Ovary (tissue), 3 donors: ENCODE measurements at regions not wholly inside any gene's neighbourhood (a gene's known extent, or its start where the extent isn't known, plus 50 kb on each side); places are given as distances from the start of the nearest gene placed in this dataset.

Experiments used
- POLR2A ChIP-seq: fragments of 450-650 bp; IDR thresholded peaks from one replicate; pipeline ENCODE4 v1.6.1; 2017; ENCODE audit warnings: antibody characterized with exemption, mild to moderate bottlenecking, moderate library complexity
- TF ChIP-seq, protein P1 (sequence below), 3 donors: fragments of 450-650 bp in 2 of 3; fragments of 200-600 bp in 1 of 3; IDR thresholded peaks; one replicate each; pipeline versions ENCODE4 v1.5.1 to v1.8.0; 2016 to 2022; ENCODE audit warnings: antibody characterized with exemption in 3 of 3, mild to moderate bottlenecking in 1 of 3
- donor health status: DM: no; HTN: no; CAD: no.

DNA sequence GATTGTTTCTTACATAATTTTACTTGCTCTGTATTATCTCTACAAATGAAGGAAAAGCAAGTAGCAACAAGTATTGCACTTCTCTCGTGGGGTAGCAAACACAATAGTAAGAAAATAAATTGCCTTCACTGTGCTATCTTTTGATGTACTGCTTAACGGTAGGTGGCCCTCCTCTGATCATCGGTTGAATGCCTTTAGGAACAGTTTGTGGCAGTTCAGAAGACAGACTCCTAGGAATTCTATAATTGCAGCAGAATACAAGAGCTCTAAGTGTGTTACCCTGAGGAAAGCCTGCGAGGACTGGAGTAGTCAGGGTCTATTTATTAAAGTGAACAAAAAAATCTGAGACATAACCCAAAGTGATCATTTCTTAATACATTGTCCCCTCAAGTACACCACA is 1135.9 kb downstream of the KCNT2 start:
- TF ChIP-seq, protein P1, sequence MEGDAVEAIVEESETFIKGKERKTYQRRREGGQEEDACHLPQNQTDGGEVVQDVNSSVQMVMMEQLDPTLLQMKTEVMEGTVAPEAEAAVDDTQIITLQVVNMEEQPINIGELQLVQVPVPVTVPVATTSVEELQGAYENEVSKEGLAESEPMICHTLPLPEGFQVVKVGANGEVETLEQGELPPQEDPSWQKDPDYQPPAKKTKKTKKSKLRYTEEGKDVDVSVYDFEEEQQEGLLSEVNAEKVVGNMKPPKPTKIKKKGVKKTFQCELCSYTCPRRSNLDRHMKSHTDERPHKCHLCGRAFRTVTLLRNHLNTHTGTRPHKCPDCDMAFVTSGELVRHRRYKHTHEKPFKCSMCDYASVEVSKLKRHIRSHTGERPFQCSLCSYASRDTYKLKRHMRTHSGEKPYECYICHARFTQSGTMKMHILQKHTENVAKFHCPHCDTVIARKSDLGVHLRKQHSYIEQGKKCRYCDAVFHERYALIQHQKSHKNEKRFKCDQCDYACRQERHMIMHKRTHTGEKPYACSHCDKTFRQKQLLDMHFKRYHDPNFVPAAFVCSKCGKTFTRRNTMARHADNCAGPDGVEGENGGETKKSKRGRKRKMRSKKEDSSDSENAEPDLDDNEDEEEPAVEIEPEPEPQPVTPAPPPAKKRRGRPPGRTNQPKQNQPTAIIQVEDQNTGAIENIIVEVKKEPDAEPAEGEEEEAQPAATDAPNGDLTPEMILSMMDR (IDR thresholded peaks at IDR 0.05), result no peak
- TF ChIP-seq POLR2A, result no peak
